ENCODE measurements at regions not wholly inside any gene's neighbourhood (a gene's known extent, or its start where the extent isn't known, plus 50 kb on each side); places are given as distances from the start of the nearest gene placed in this dataset.

DNA sequence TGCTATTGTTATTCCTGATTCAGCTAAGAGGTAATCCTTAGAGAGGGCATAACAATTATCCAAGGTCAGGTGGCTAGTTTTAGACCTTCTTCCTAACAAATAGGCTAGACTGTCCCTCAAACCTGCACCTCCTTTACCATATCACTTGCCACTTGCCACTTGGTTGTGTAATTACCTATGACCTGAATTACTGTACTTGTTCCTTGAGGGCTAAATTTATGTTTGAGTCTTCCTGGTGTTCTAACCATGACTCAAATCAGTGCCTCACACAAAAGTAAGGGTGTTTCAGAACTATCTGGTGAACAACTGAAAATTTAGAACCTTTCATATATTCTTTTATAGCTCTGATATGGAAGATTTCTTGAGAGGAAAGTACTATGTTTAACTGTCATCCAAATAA, 365.8 kb upstream of the SEMA6D start:
- no peak overlapping the region for H2BK20ac ChIP-seq (ENCODE audit: low read depth, low read length, poor library complexity, severe bottlenecking)
- no peak overlapping the region for H2BK120ac ChIP-seq (ENCODE audit: low read depth, low read length, poor library complexity, severe bottlenecking)
- no peak for DNase-seq
- H2BK12ac ChIP-seq (ENCODE audit: insufficient read length, low read depth, low read length), result no peak overlapping the region
- no peak overlapping the region for H3K4ac ChIP-seq (ENCODE audit: low read depth, low read length)
- no peaks in the 10 kb centered on the region for H3K79me2 ChIP-seq (ENCODE audit: insufficient read depth, low read length)
- no peaks in the 10 kb centered on the region for H3K27me3 ChIP-seq (ENCODE audit: insufficient read depth, low read length)
- no peak overlapping the region for H3K18ac ChIP-seq (ENCODE audit: insufficient read length, low read depth, low read length)
- H3K9me3 ChIP-seq (ENCODE audit: control insufficient read depth, low read depth, low read length), result no peaks in the 10 kb centered on the region
- no peak overlapping the region for H3K27ac ChIP-seq (ENCODE audit: insufficient read length, low read depth, low read length)
- H3K9ac ChIP-seq (ENCODE audit: extremely low read depth, insufficient read length, low read length), result no peak overlapping the region
- no peak overlapping the region for H3K23ac ChIP-seq (ENCODE audit: insufficient read length, low read depth, low read length)
- Mint-ChIP-seq H3K4me3 (no peak overlapping the region), H3K9me3 (no peaks in the 10 kb centered on the region), H3K36me3 (ENCODE audit: insufficient read depth in 1 of 3, low read depth in 3 of 3) (no peaks in the 10 kb centered on the region), H3K4me1 (peaks cover 4 to 6% of the 10 kb centered on the region in 2 experiments; a peak in 3 of 4 replicates), H3K27me3 (ENCODE audit: low read depth) (no peaks in the 10 kb centered on the region), H3K27ac (no peak overlapping the region)
- H3K23me2 ChIP-seq (ENCODE audit: insufficient read length, low read depth, low read length, poor library complexity, severe bottlenecking), result no peaks in the 10 kb centered on the region
- H2BK15ac ChIP-seq (ENCODE audit: low read depth, low read length), result no peak overlapping the region
- no peak overlapping the region for H2BK5ac ChIP-seq (ENCODE audit: insufficient read length, low read length)
- no peak overlapping the region for H3K56ac ChIP-seq (ENCODE audit: insufficient read length, low read depth, low read length)
- H3K79me1 ChIP-seq (ENCODE audit: insufficient read depth, low read depth, low read length, poor library complexity, severe bottlenecking), result no peaks in the 10 kb centered on the region
- TF ChIP-seq, protein P1, sequence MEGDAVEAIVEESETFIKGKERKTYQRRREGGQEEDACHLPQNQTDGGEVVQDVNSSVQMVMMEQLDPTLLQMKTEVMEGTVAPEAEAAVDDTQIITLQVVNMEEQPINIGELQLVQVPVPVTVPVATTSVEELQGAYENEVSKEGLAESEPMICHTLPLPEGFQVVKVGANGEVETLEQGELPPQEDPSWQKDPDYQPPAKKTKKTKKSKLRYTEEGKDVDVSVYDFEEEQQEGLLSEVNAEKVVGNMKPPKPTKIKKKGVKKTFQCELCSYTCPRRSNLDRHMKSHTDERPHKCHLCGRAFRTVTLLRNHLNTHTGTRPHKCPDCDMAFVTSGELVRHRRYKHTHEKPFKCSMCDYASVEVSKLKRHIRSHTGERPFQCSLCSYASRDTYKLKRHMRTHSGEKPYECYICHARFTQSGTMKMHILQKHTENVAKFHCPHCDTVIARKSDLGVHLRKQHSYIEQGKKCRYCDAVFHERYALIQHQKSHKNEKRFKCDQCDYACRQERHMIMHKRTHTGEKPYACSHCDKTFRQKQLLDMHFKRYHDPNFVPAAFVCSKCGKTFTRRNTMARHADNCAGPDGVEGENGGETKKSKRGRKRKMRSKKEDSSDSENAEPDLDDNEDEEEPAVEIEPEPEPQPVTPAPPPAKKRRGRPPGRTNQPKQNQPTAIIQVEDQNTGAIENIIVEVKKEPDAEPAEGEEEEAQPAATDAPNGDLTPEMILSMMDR (conservative IDR thresholded peaks at IDR 0.05), result no peak
- no peak overlapping the region for H2AK5ac ChIP-seq (ENCODE audit: insufficient read length, low read length)
- no peak overlapping the region for H3K4me2 ChIP-seq (ENCODE audit: insufficient read depth, insufficient read length, low read length)
- no peaks in the 10 kb centered on the region for H3K4me1 ChIP-seq (ENCODE audit: insufficient read depth, low read length)
- H4K5ac ChIP-seq (ENCODE audit: insufficient read length, low read depth, low read length), result no peak overlapping the region
- no peak overlapping the region for H4K8ac ChIP-seq (replicated peaks; ENCODE audit: insufficient read length, low read depth, low read length)
- no peak overlapping the region for H3K14ac ChIP-seq (ENCODE audit: insufficient read depth, low read length)
- no peak overlapping the region for H2AFZ ChIP-seq (ENCODE audit: low read length)
- no peaks in the 10 kb centered on the region for H4K20me1 ChIP-seq (ENCODE audit: control insufficient read depth, insufficient read depth, insufficient read length)
- H4K91ac ChIP-seq (ENCODE audit: insufficient read length, low read depth, low read length), result no peak overlapping the region
- H3T11ph ChIP-seq (ENCODE audit: low read length), result no peak overlapping the region

All from H9 (cell line).